Right atrium auricular region (tissue), 2 donors: ENCODE measurements at regions not wholly inside any gene's neighbourhood (a gene's known extent, or its start where the extent isn't known, plus 50 kb on each side); places are given as distances from the start of the nearest gene placed in this dataset.

Experiments used
- DNase-seq: peaks from one replicate; pipeline ENCODE4 v3.0.0-alpha.2; 2019; ENCODE audit warnings: low spot score
- H3K27ac ChIP-seq, 2 donors: fragments of 200-600 bp; sonication (generic); 1 replicate in 1 of 2; 2 replicates in 1 of 2; pipeline ENCODE4 v1.5.1; 2016 to 2019
- H3K27me3 ChIP-seq, 2 donors: fragments of 200-600 bp; sonication (generic); one replicate each; pipeline versions ENCODE4 v1.5.1 to v1.6.0; 2017 to 2019
- H3K36me3 ChIP-seq: fragments of 200-600 bp; sonication (generic); one replicate; pipeline ENCODE4 v1.5.1; 2016
- H3K4me1 ChIP-seq, 2 donors: fragments of 200-600 bp; sonication (generic); one replicate each; pipeline versions ENCODE4 v1.5.1 to v1.6.0; 2017 to 2019
- H3K4me3 ChIP-seq, 2 donors: fragments of 200-600 bp; sonication (generic); 1 replicate in 1 of 2; 2 replicates in 1 of 2; pipeline ENCODE4 v1.5.1; 2017 to 2019; ENCODE audit warnings: mild to moderate bottlenecking in 1 of 2, moderate library complexity in 1 of 2
- H3K9me3 ChIP-seq, 2 donors: fragments of 200-600 bp; sonication (generic); one replicate each; pipeline ENCODE4 v1.5.1; 2019
- CTCF ChIP-seq, 2 donors: fragments of 200-600 bp; sonication (generic); IDR thresholded peaks; one replicate each; pipeline ENCODE4 v1.5.1; 2019; ENCODE audit warnings: antibody characterized with exemption in 2 of 2

GRCh38 chr4:179871726-179872125 lies 2371.5 kb upstream of the TENM3 start:
- H3K4me1 ChIP-seq = no peaks in the 10 kb centered on the region

GRCh38 chr4:179872755-179873154 lies 2370.4 kb upstream of the TENM3 start:
- Histone ChIP-seq H3K4me1 (no peaks in the 10 kb centered on the region), H3K27ac (no peak overlapping the region), H3K27me3 (no peaks in the 10 kb centered on the region), H3K36me3 (no peaks in the 10 kb centered on the region), H3K4me3 (no peak overlapping the region), H3K9me3 (no peaks in the 10 kb centered on the region)
- DNase-seq = no peak
- no peak for TF ChIP-seq CTCF (IDR thresholded peaks at IDR 0.05)

More at GRCh38 chr4:179871726-179872125, 2371.5 kb upstream of the TENM3 start:
- TF ChIP-seq CTCF (IDR thresholded peaks at IDR 0.05) = no peak
- H3K36me3 ChIP-seq = no peaks in the 10 kb centered on the region
- H3K4me3 ChIP-seq = no peak overlapping the region
- H3K27me3 ChIP-seq = no peaks in the 10 kb centered on the region
- H3K27ac ChIP-seq = no peak overlapping the region
- no peaks in the 10 kb centered on the region for H3K9me3 ChIP-seq
- no peak for DNase-seq

GRCh38 chr4:179880756-179881155 lies 2362.4 kb upstream of the TENM3 start:
- no peaks in the 10 kb centered on the region for H3K9me3 ChIP-seq
- no peaks in the 10 kb centered on the region for H3K36me3 ChIP-seq
- TF ChIP-seq CTCF (IDR thresholded peaks at IDR 0.05) = no peak
- H3K27me3 ChIP-seq = no peaks in the 10 kb centered on the region
- H3K27ac ChIP-seq = no peak overlapping the region
- H3K4me3 ChIP-seq = no peak overlapping the region
- H3K4me1 ChIP-seq = no peaks in the 10 kb centered on the region
- no peak for DNase-seq

- DNase-seq = no peak
- Histone ChIP-seq H3K9me3 (no peaks in the 10 kb centered on the region), H3K4me1 (no peaks in the 10 kb centered on the region), H3K27ac (no peak overlapping the region), H3K36me3 (no peaks in the 10 kb centered on the region), H3K4me3 (no peak overlapping the region), H3K27me3 (no peaks in the 10 kb centered on the region)
- no peak for TF ChIP-seq CTCF (IDR thresholded peaks at IDR 0.05)
These were observed 2349.0 kb upstream of the TENM3 start for GRCh38 chr4:179894066-179894778.

GRCh38 chr4:179919587-179919986 lies 2323.6 kb upstream of the TENM3 start:
- H3K4me3 ChIP-seq = no peak overlapping the region
- DNase-seq = no peak
- H3K9me3 ChIP-seq = peaks cover 0 to 5% of the 10 kb centered on the region in 2 donors
- no peaks in the 10 kb centered on the region for H3K27me3 ChIP-seq
- no peak for TF ChIP-seq CTCF (IDR thresholded peaks at IDR 0.05)
- H3K36me3 ChIP-seq = no peaks in the 10 kb centered on the region
- no peaks in the 10 kb centered on the region for H3K4me1 ChIP-seq
- no peak overlapping the region for H3K27ac ChIP-seq

GRCh38 chr4:179927473-179927872 lies 2315.7 kb upstream of the TENM3 start:
- H3K9me3 ChIP-seq = no peaks in the 10 kb centered on the region
- H3K36me3 ChIP-seq = no peaks in the 10 kb centered on the region

More at GRCh38 chr4:179927473-179927872, 2315.7 kb upstream of the TENM3 start:
- no peaks in the 10 kb centered on the region for H3K4me1 ChIP-seq
- no peak for DNase-seq
- no peak overlapping the region for H3K4me3 ChIP-seq
- H3K27me3 ChIP-seq = no peaks in the 10 kb centered on the region
- no peak for TF ChIP-seq CTCF (IDR thresholded peaks at IDR 0.05)
- H3K27ac ChIP-seq = no peak overlapping the region
